Stimulated activated CD8-positive, alpha-beta memory T cell treated with anti-CD3 and anti-CD28 coated beads, Interleukin-12 subunit alpha, Interleukin-12 subunit beta, amount 100 ng/mL, for 1 hour (primary cell): ENCODE measurements at regions not wholly inside any gene's neighbourhood (a gene's known extent, or its start where the extent isn't known, plus 50 kb on each side); places are given as distances from the start of the nearest gene placed in this dataset.
"Not testable (repeated sequence)": the region's sequence is repeated elsewhere in the genome, so short reads cannot be mapped to it uniquely, and the experiment has no call there.

Experiments
- DNase-seq: peaks from one replicate; pipeline ENCODE4 v3.0.0-alpha.2; 2020; ENCODE audit warnings: low read depth

GRCh38 chr15:59830873-59831272 is 141.8 kb upstream of the BNIP2 start:
- DNase-seq: no peak

GRCh38 chr15:59830098-59830497 is 141.0 kb upstream of the BNIP2 start:
- DNase-seq: no peak

- no peak for DNase-seq
Observed at GRCh38 chr15:59828861-59829260, 139.7 kb upstream of the BNIP2 start.

DNA sequence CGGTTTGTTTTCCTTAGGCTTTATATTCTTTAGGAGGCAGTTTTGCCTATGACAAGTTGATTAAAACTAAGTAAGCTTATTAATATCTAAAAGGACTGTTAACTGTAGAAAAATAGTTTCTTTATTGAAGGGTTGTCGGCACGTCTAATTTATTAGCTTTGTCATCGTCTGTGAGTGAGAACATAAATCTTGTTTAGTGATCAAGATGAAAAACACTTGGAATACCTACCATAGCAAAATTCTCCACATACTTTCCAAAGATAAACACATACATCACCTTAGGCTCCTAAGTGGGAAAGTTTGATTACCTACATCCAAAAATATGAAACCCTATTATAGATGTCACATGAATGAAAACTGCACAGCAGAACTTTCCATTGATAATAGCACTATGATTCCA is 139.1 kb upstream of the BNIP2 start:
- no peak for DNase-seq

DNA sequence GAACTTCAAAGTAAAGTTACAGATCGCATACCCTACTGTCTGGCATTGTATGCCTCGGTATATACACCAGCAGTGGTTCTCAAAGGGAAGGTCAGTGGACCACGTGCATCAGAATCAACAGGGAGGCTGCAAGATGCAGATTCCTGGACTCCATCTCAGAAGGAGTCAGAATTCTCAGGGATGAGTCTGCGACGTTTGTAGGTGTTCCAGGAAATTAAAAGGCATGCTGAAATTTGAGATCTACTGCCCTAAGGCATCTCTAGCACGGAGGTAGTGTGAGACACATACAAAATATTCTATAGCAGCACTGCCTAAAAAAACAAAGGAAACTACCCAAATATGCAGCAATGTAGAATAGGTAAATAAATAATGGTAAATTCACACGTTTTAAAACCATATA is 136.8 kb upstream of the BNIP2 start:
- no peak for DNase-seq

GRCh38 chr15:59821286-59821685 is 132.2 kb upstream of the BNIP2 start:
- DNase-seq: no peak

DNA sequence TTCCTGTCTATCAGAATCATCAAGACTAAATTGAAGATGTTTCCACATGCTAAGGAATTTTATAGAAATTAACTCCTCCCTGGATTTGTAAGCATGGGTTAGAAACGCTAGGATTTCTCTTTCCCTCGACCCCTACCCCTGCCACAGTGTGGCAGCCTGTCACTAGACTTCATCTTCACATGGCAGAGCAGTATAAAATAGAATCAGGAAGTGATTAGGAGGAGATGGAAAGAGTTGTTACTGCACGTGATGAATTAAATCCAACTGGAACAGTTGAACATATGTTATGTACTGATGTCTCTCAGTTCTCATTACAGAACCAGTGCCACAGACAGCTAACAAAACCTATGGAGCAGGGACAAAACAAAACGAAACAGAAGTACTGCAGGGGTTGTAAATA is 130.0 kb upstream of the BNIP2 start:
- no peak for DNase-seq

DNA sequence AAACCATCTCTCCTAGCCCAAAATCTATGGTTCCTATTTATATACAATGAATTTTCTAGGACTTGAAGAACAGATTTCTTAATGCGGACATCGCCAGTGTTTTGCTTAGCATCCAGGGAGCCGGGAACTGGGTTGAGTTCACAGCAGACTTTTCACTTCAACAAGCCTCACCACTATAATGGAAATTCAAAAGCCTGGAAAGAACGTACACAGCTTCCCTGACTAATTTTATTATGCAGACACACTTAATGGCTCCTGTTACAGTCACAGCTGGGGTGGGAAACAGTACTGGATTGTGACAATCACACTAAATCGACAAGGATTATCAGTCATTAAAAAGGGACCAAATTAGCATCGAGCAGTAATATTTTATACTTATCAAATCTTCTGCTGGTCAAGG is 129.2 kb upstream of the BNIP2 start:
- no peak for DNase-seq

DNA sequence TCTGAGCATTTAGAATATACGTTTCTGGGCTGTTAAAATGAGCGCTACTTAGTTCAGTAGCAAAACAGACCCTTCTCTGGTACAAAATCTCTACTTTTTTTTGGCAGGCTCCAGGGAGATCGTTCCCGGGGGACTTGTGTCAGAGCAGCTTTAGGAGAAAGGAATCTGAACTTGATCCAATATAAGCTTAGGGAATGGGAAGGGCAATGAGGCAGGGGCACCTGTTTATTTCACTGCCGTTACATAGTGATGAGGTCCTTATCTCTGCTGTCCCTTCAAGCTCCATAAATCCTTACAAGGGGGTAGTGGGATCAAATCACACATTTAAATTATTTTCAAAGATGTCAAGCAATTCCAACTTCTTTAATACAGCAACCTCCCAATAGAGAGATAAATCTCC is 128.7 kb upstream of the BNIP2 start:
- no peak for DNase-seq

GRCh38 chr15:59817053-59817452 is 127.9 kb upstream of the BNIP2 start:
- no peak for DNase-seq

- DNase-seq: peak; percentile 11
Observed at GRCh38 chr15:59814409-59814808, 125.3 kb upstream of the BNIP2 start.

- DNase-seq: no peak
Observed at GRCh38 chr15:59812889-59813288, 123.8 kb upstream of the BNIP2 start.

- DNase-seq: no peak
Observed at GRCh38 chr15:59812250-59812870, 123.2 kb upstream of the BNIP2 start.

- DNase-seq: peak; percentile 40
Observed at GRCh38 chr15:59803293-59803966, 114.3 kb upstream of the BNIP2 start.

DNA sequence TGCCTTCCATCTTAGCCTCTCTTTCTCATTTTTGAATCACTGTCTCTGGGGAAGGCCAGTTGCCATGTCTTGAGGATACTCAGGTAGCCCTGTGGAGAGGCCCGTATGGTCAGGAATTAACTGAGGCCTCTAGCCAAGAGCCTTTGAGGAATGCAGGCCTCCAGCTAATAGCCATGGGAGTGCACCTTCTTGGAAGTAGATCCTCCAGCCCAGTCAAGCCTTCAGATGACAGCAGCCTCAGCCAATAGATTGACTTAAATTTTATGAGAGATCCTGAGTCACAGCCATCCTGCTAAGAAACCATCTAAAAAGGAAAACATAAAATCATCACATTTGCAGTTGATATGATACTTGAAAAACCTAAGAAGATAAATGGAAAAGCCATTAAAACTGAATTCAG is 112.5 kb upstream of the BNIP2 start:
- DNase-seq: no peak

- DNase-seq: no peak
Observed at GRCh38 chr15:59798605-59798917, 109.4 kb upstream of the BNIP2 start.

GRCh38 chr15:59797756-59798604 is 108.9 kb upstream of the BNIP2 start:
- no peak for DNase-seq

DNA sequence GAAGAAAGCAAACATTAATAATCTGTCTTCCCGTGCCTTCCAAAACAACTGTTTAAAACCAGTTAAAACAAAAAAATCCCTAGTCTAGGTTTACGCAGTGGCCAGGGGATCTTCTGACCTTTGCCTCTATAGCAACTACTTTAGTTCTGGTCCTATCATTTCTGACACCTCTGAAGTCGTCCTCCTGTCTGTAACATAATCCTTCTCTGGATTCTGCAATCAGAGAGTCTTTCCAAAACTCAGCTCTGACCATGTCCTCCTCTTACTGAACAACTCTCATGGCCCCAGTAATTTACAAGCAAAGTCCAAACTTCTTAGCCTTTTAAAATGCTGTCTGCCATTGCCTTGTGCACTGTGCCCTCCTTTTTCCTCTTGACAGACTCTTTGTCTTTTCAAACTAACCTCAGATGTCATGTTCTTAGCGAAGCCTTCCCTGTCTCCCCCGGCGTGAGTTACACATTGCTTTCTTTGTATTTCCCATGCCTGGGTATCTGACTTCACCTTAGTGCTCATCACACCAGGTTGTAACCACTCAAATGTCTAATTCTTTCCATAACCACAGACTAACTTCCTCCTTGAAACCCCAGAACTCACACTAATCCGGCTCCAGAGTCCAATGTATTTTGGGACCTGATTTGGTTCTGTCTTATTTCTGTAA is 105.2 kb upstream of the BNIP2 start:
- DNase-seq: no peak

DNA sequence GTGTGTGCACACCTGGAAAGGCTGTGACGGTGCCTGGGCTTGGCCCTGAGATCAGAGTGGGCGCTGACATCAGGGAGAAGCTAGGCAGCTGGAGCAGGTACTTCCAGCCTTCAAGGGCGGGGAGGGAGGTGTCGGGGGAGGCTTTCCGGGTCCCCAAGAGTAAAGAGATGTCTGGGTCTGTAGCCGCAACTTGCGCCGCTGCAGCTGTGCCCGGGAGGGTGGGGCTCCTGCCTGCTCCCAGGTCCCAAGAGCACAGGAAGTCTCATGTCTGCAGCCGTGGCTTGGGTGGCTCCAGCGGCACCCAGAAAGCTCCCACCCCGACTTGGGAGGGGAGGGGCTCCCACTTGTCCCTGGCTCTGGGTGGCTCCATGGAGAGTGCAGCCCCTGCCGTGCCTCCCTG is 103.2 kb upstream of the BNIP2 start:
- DNase-seq: no peak

- DNase-seq: no peak
Observed at GRCh38 chr15:59791755-59792154, 102.6 kb upstream of the BNIP2 start.

GRCh38 chr15:59791079-59791478 is 102.0 kb upstream of the BNIP2 start:
- DNase-seq: no peak

DNA sequence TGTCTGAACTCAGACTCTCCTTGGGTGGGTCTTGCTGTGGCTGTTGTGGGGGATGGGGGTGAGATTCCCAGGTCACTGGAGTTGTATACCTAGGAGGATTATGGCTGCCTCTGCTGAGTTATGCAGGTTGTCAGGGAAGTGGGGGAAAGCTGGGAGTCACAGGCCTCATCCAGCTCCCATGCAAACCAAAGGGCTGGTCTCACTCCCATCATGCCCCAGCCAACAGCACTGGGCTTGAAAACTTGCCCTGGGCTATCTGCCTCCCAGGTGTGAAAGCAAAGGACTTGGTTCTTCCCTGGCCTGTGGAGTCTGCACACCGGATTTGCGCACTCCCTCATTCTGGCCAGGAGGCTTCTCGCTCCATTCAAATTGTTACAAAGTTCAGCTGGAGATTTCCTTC is 97.3 kb upstream of the BNIP2 start:
- not testable (repeated sequence) for DNase-seq

GRCh38 chr15:59785981-59786380 is 96.9 kb upstream of the BNIP2 start:
- not testable (repeated sequence) for DNase-seq
